Heart right ventricle (tissue), 16 donors: ENCODE measurements at regions not wholly inside any gene's neighbourhood (a gene's known extent, or its start where the extent isn't known, plus 50 kb on each side); places are given as distances from the start of the nearest gene placed in this dataset.

Source experiments
- ATAC-seq, 8 donors: fragments of 200-7000 bp; cut with Tn5 transposase; one replicate each; pipeline ENCODE4 v1.9.1; 2020; ENCODE audit warnings: mild to moderate bottlenecking in 8 of 8, moderate library complexity in 8 of 8, moderate number of reproducible peaks in 1 of 8
- DNase-seq, 2 donors: peaks; one replicate each; pipeline ENCODE4 v3.0.0-alpha.2; 2020
- H3K27ac ChIP-seq, 10 donors: fragments of 200-600 bp; sonication (generic) in 2 of 10; one replicate each; pipeline versions ENCODE4 v1.5.0 to v1.8.0; 2020 to 2022; ENCODE audit warnings: mild to moderate bottlenecking in 3 of 10
- H3K27me3 ChIP-seq, 7 donors: fragments of 200-600 bp; one replicate each; pipeline ENCODE4 v1.8.0; 2021 to 2022; ENCODE audit warnings: mild to moderate bottlenecking in 2 of 7
- H3K36me3 ChIP-seq, 9 donors: fragments of 200-600 bp; sonication (generic) in 1 of 9; one replicate each; pipeline versions ENCODE4 v1.5.0 to v1.8.0; 2020 to 2022; ENCODE audit warnings: mild to moderate bottlenecking in 2 of 9
- H3K4me1 ChIP-seq, 9 donors: fragments of 200-600 bp; sonication (generic) in 1 of 9; one replicate each; pipeline versions ENCODE4 v1.5.0 to v1.8.0; 2020 to 2022; ENCODE audit warnings: mild to moderate bottlenecking in 4 of 9
- H3K4me3 ChIP-seq, 10 donors: fragments of 200-600 bp; sonication (generic) in 2 of 10; one replicate each; pipeline versions ENCODE4 v1.5.0 to v1.8.0; 2020 to 2022; ENCODE audit warnings: mild to moderate bottlenecking in 7 of 10, moderate library complexity in 2 of 10
- H3K9me3 ChIP-seq, 11 donors: fragments of 200-600 bp in 10 of 11; sonication (generic) in 2 of 11; one replicate each; pipeline versions ENCODE4 v1.5.0 to v1.8.0; 2013 to 2022; ENCODE audit warnings: mild to moderate bottlenecking in 2 of 11, control low read depth in 1 of 11, moderate library complexity in 1 of 11
- CTCF ChIP-seq, 9 donors: fragments of 200-600 bp; sonication (generic) in 2 of 9; IDR thresholded peaks; one replicate each; pipeline versions ENCODE4 v1.5.0 to v1.8.0; 2021 to 2022; ENCODE audit warnings: antibody characterized with exemption in 9 of 9, mild to moderate bottlenecking in 5 of 9, moderate library complexity in 1 of 9
- WGBS, 2 donors: extraction: QIAGEN DNeasy Blood & Tissue Kit; methylation state at CpG; one replicate each; pipeline ENCODE4 v1.1.7; 2013; ENCODE audit warnings: inconsistent platforms in 1 of 2; 5-methylcytosine and 5-hydroxymethylcytosine counted together
- intact Hi-C, 10 donors: fragments of 100-400 bp; cut with DNase I; formaldehyde crosslinking; loops; one replicate each; pipeline versions ENCODE4 v1.11.1 to v1.14.2; 2022
- donor health status: Arrhythmogenic right ventricular cardiomyopathy.
- donor health status: ischemic (EF 13 %, LVEDD 7.1; RV severe dilation, severe dysfunction).
- donor health status: healthy with polysubstance abuse.
- donor health status: DM: no; HTN: yes; CAD: no.
- donor health status: DM: no; HTN: no; CAD: no.
- donor health status: ischemic (EF 25% LVEDD 6.9; RV normal size, moderate dysfunction).
- donor health status: ischemic (EF 25% LVEDD 5.7; RV mildly dilated, moderate dysfunction).
- donor health status: healthy.
- donor health status: DM: yes; HTN: yes; CAD: no.
- donor health status: Ischemic cardiomyopathy.
- donor health status: ischemic (EF 35%, LVEDD 5.7; RV mildly dilated, moderate dysfunction).
- donor health status: nonischemic (EF 11% LVEDD 7.7; RV severe dilation, severe dysfunction).
- donor health status: DM: yes; HTN: yes; CAD: no.
- donor health status: PGD.
- donor health status: ischemic (EF 29% LVEDD 5.4; RV normal size, mild dysfunction).
- donor health status: nonischemic (EF 23%, LVEDD 6.1; RV moderate dilation, normal function).

GRCh38 chr5:125203912-125204311, 457.5 kb upstream of the ZNF608 start:
- ATAC-seq (no peak), DNase-seq (no peak)
- Histone ChIP-seq H3K4me1 (peaks cover 0 to 14% (median 6%) of the 10 kb centered on the region in 9 donors), H3K4me3 (no peak overlapping the region), H3K27me3 (no peaks in the 10 kb centered on the region), H3K27ac (no peak overlapping the region), H3K9me3 (peaks cover 0 to 3% (median 0%) of the 10 kb centered on the region in 11 donors), H3K36me3 (no peaks in the 10 kb centered on the region)
- intact Hi-C loops: no loop called here
- TF ChIP-seq CTCF (IDR thresholded peaks at IDR 0.05): no peak
- WGBS, 2 donors: 96 to 100% methylated on average over 2 of the region's 2 CpGs

GRCh38 chr5:125205601-125206225, 459.3 kb upstream of the ZNF608 start:
- Histone ChIP-seq H3K27ac (no peak overlapping the region), H3K27me3 (no peaks in the 10 kb centered on the region), H3K9me3 (peaks cover 0 to 3% (median 0%) of the 10 kb centered on the region in 11 donors), H3K4me3 (no peak overlapping the region), H3K4me1 (peaks cover 0 to 8% (median 0%) of the 10 kb centered on the region in 9 donors), H3K36me3 (no peaks in the 10 kb centered on the region)
- ATAC-seq: no peak
- 84 to 86% methylated on average over 6 of the region's 6 CpGs for WGBS, 2 donors
- intact Hi-C loops: no loop called here
- DNase-seq: no peak
- no peak for TF ChIP-seq CTCF (IDR thresholded peaks at IDR 0.05)

GRCh38 chr5:125207856-125208255, 461.4 kb upstream of the ZNF608 start:
- intact Hi-C loops: no loop called here
- H3K27me3 ChIP-seq: no peaks in the 10 kb centered on the region
- no peak for TF ChIP-seq CTCF (IDR thresholded peaks at IDR 0.05)
- no peak for ATAC-seq
- H3K27ac ChIP-seq: no peak overlapping the region
- peaks cover 0 to 6% (median 0%) of the 10 kb centered on the region in 9 donors for H3K4me1 ChIP-seq
- no peaks in the 10 kb centered on the region for H3K36me3 ChIP-seq
- peaks cover 0 to 3% (median 0%) of the 10 kb centered on the region in 11 donors for H3K9me3 ChIP-seq
- no peak overlapping the region for H3K4me3 ChIP-seq
- DNase-seq: no peak

DNA sequence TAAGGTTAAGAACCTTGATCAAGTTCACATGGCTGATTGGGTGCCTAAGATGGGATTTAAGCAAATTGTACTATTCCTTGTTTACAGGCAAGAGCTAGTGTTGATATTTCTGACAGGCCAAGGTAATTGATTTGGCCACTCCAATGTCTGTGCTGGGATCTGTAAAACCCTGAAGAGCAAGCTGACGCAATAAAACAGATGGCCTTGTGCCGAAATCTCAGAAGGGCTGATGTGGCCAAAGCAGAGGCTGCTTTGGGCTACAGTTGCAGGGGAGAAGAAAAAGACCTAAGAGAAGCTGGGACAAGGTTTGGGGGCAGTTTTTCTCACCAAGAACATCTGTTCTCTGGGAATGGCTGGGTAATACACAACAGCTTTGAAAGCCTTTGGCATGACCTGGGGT, 463.2 kb upstream of the ZNF608 start:
- DNase-seq (peak in 1 of 2 donors; percentile 26), ATAC-seq (peak in 4 of 8 donors; percentile 49 to 71 (median 61))
- Histone ChIP-seq H3K9me3 (peaks cover 0 to 3% (median 0%) of the 10 kb centered on the region in 11 donors), H3K27me3 (no peaks in the 10 kb centered on the region), H3K27ac (no peak overlapping the region), H3K36me3 (no peaks in the 10 kb centered on the region), H3K4me1 (peaks cover 0 to 6% (median 0%) of the 10 kb centered on the region in 9 donors), H3K4me3 (no peak overlapping the region)
- no peak for TF ChIP-seq CTCF (IDR thresholded peaks at IDR 0.05)
- intact Hi-C loops: no loop called here
- 54 to 71% methylated on average over 2 of the region's 2 CpGs for WGBS, 2 donors
